HG03378 (cell line): ENCODE measurements at regions not wholly inside any gene's neighbourhood (a gene's known extent, or its start where the extent isn't known, plus 50 kb on each side); places are given as distances from the start of the nearest gene placed in this dataset.

ENCODE experiments used
- ATAC-seq: cut with Tn5 transposase; IDR thresholded peaks from one replicate; pipeline ENCODE4 v1.9.1; 2021; ENCODE audit warnings: mild to moderate bottlenecking, moderate library complexity; ENCODE audit not compliant: unreplicated experiment

DNA sequence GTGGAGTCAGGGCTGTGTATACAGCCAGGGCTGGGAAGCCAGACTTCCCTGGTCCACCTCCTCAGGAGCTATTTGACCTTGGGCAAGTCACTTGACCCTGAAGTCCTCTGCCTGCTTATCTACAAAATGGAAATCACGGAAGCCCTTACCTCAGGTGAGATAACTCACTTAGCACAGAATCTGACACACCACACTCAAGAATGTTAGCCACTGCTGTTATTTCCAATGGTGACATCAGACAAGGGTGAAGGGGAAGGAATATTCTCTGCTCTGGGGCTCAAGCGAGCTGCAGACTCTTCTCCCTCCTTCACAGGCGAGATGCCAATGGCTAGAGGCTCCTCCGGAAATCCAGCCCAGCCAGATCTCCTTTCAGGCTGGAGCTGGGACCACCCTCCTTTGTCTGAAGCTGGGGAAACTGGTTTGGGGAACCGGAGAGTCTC lies 189.6 kb downstream of the HAUS1 start:
- ATAC-seq = no peak

DNA sequence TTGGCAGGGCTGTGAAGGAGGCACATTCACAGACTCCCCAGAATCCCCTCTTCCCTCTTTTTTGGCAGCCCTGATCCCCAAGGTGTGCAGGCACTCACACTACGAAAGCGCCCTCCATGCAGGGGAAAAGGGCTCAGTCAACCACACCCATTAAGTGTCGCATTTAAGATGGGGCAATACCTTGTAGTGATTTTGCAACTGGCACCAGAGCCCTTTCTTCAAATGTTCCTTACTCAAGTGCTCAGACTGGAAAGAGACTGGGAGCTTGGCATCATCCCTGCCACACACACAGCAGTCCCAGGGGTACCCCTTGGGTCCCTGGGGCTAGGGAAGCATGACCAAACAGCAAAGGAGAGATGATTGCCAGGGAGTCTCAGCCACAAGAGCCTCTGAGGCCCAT lies 190.1 kb downstream of the HAUS1 start:
- no peak for ATAC-seq

- no peak for ATAC-seq
These were observed 190.6 kb downstream of the HAUS1 start for GRCh38 chr18:46294751-46295150.

- ATAC-seq = no peak
These were observed 191.2 kb downstream of the HAUS1 start for GRCh38 chr18:46295416-46295815.

- no peak for ATAC-seq
These were observed 192.5 kb downstream of the HAUS1 start for GRCh38 chr18:46296656-46297055.

DNA sequence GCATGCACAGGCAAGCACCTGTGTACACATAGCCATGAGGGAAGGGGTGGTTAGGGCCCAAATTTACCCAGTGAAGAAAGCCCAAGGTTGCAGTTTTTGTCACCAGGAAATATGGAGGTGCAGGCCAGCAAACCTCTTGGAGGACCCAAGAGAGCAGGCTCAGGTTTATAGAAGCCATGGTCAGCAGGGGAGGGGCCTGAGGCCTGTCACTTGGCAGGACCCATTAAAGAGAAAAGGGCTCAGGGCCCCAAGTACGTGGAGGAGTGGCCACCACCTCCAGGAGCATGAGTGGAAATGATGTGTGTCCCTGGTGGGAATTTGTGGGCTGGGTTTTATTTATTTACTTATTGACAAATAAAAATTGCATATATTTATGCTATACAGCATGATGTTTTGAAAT lies 192.9 kb downstream of the HAUS1 start:
- no peak for ATAC-seq

DNA sequence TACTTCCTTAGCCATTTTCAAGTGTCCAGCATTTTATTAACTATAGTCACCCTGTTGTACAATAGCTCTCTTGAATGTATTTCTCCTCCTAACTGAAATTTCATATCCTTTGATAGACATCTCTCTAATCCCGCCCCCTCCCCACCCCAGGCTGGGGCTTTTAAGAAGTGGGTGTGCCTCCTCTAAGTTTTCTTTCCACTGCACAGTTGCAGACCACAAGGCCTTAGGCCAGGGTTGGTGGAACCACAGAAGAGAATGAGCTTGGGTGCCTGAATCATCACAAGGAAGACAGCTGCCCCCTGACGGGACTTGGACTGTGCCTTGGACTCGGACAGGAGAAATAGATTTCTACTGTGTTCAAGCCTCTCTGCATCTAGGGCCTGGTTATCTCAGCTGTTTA lies 193.4 kb downstream of the HAUS1 start:
- ATAC-seq = no peak

DNA sequence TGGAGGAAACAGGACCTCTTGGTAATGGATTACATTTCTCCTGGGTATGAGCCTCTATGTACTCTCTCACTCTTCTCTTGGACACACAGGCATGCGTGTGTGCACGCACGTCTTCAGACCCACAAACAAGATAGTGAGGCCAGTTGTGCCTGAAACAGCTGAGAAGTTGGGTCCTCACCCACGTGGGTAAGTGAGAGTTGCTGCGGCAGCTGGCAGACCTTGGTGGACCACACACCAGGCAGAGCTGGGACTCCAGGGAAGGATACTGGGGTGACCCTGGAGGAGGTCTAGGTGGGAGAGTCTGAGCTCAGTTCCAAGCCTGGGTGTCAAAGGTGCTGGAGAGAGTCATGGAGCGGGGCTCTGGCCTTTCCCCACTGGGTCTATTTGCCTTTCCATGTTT lies 194.3 kb downstream of the HAUS1 start:
- no peak for ATAC-seq

GRCh38 chr18:46299465-46300008 lies 195.4 kb downstream of the HAUS1 start:
- ATAC-seq = no peak

DNA sequence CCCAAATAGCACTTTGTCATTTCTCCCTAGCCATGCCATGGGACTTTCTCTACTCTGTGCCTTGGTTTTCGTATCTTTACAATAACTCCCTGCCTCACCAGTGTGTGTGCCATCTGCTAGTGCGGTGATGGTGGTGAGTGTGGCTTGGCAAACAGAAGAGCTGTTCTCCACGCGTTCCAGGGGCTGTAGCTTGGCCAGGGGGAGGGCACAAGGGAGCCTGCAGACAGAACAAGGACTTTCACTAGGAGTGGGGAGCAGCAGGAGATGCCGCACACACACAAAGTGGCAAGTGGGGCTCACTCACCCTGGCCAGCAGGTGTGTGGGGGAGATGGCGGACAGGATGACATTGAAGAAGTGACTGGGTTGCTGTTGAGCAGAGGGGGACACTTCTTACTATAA lies 196.9 kb downstream of the HAUS1 start:
- ATAC-seq = no peak

GRCh38 chr18:46301571-46301970 lies 197.4 kb downstream of the HAUS1 start:
- ATAC-seq = no peak

DNA sequence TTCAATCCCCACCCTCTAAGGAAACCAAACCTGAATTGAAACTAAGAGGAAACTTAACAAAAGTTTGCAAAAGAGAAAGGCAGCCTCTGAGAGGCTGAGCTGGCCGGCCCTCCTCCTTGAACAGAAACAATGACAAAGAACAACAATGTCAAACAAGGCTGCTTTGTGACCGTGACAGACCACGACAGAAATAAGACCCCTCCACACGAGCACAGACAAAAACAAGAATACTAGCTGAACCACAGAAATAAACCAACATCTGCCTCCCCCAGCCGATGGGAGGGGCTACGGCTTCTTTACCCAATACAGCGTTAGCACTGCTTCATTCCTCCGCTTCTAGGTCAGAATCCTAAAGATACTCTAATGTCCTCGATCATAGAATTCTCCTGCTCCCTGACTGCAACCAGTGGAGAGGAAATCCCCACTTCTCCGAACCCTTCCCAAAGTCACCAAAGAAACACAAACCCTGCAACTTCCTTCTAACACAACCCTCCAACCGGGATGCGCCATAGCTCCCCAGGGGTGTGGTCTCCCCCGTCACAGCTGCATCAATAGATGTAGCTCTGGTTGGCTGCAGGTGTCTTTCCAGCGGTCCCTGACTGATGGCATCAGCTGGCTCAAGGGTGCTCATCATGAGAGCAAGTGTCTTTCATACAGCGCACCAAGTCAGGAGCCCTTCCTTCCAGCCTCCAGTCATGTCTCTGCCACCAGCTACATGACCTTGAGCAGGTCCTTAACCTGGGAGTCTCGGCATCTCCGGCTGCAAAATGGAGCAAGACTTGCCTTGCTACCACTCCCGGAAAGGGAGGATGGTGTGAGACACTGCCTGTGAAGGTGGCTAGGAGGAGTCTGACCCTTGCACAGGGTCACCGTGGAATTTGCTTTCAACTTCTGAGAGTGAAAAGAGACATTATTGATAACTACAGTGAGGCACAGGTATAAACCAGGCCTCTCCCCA lies 198.6 kb downstream of the HAUS1 start:
- no peak for ATAC-seq

- ATAC-seq = no peak
These were observed 206.1 kb downstream of the HAUS1 start for GRCh38 chr18:46310258-46310657.

DNA sequence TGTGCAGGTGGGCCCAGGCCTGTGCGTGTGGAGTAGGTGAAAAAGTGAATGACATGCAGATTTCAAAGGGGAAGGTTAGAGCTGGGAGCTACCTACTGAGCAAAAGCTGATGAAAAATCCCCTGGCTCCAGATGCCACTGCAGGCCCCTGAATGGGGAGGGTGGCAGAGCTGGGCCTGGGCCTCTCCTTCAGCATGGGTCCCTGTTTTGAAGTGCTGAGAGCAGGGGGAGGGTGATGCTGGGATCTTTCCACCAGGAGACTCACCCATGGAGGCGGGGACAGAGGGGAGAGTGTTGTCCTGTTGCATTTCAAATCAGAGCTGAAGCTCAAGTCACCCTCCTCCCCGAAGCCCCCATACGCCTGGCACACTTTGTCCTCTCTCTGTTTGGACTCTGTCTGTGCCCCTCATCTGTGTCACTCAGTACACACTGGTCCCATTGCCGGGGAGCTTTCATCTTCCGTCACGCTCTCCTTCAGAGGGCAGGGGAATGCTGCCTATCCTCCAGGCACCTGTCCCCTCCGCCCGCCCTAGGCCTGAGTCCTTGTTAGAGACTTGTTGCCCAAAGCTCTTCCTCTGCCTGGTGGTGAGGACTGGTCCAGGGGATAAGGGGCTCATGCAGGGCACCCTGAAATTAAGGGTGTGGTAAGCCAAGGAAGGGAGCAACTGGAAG lies 206.6 kb downstream of the HAUS1 start:
- no peak for ATAC-seq

DNA sequence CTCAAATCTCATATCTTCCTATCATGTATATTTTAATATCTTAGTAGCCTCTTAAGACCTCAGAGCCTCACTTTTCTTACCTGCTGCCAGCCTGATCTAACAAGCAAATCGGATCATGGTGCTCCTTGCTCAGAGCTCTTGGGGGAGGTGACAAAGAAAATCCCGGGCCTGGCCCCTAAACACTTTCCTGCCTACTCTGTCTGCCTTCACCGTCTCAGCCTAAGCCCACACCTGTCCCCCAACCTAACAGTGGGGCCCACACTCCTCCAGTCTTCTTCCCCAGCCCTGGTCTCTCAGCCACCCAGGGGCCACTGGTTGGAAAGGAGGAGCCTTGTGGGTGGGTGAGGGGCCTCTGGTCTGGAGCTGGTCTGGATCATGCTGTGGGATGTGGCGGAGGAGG lies 207.3 kb downstream of the HAUS1 start:
- ATAC-seq = no peak

DNA sequence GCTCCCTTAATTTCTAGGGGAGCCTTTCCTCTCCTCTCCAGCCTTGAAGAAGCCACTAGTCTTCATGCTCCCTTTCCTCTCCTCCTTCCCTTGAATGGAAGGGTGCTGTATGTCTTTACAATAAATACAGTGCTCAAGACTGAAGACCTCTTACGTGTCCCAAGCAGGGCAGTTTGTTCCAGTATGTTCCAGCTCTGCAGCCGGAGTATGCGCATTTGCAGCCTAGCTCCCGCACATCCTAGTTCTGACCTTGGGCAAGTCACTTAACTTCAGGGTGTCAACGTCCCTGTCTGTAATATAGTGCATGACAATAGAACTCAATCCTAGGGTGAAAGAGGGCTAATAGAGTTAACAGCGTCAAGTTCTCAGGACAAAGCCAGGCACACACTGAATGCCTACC lies 208.0 kb downstream of the HAUS1 start:
- no peak for ATAC-seq

GRCh38 chr18:46313521-46313920 lies 209.3 kb downstream of the HAUS1 start:
- ATAC-seq = no peak

DNA sequence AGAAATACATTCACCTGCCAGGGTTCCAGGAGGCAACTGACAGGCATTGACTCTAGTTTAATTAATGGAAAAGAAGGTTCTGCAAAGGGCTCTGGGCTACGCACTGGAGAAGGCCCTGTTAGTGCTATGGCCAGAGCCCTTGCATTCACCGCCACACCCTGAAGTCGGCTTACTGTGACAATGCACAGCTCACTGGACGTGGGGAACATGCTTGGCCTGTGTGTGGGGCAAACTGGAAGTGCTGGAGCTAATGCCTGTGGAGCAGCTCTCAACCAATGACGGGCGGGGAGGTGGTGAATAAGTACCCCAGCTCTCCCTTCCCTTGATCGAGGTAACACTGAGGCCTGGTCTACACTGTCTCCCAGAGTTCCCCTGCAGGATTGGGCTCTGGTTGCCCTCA lies 209.8 kb downstream of the HAUS1 start:
- ATAC-seq = no peak

GRCh38 chr18:46315161-46315560 lies 211.0 kb downstream of the HAUS1 start:
- no peak for ATAC-seq

GRCh38 chr18:46318356-46318755 lies 214.2 kb downstream of the HAUS1 start:
- no peak for ATAC-seq

DNA sequence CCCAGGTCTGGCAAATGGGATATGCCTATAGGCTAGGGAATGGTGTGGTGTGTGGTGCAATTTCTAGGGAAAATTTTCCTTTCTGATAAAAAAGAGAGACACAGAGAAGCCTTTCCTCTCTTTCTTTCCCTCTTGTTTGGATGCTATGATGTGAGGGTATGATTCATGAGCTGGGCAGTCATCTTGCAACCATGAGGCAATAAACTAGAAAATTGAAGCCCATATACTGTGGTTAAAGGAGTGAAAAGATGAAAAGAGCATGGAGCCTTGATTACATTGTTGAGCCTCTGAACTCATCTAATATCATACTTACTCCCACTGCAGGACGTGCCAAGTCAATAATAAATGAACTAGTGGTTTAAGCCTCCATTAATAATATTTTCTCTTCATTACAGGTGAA lies 215.6 kb downstream of the HAUS1 start:
- ATAC-seq = no peak

DNA sequence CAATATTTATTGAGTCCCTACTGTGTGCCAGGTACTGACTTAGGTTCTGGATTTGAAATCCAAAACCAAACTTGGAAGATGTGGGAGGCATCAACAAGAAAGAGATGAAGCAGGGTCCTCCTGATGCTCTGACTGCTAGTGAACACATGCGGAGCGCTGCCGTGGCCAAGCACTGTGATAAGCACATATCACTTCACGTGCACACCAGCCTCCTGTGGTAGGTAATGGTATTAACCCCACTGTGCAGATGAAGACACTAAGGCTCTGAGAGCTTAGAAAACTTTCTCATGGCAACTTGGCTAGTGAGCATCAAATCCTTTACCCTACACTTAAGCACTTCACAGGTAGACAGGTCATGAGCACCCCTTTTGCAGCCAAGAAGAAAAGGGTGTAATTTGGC lies 216.1 kb downstream of the HAUS1 start:
- ATAC-seq = no peak
